ENCODE measurements at regions not wholly inside any gene's neighbourhood (a gene's known extent, or its start where the extent isn't known, plus 50 kb on each side); places are given as distances from the start of the nearest gene placed in this dataset.

- DNase-seq (ENCODE audit: low read depth): no peak
Measured at GRCh38 chr22:27624705-27625104, 176.9 kb downstream of the MN1 start.

GRCh38 chr22:27625769-27626674, 175.5 kb downstream of the MN1 start:
- DNase-seq (ENCODE audit: low read depth): no peak

- no peak for DNase-seq (ENCODE audit: low read depth)
Measured at GRCh38 chr22:27626675-27627443, 174.7 kb downstream of the MN1 start.

- no peak for DNase-seq (ENCODE audit: low read depth)
Measured at GRCh38 chr22:27627444-27627833, 174.1 kb downstream of the MN1 start.

- DNase-seq (ENCODE audit: low read depth): no peak
Measured at GRCh38 chr22:27627901-27628300, 173.7 kb downstream of the MN1 start.

- DNase-seq (ENCODE audit: low read depth): no peak
Measured at GRCh38 chr22:27628341-27628740, 173.2 kb downstream of the MN1 start.

- DNase-seq (ENCODE audit: low read depth): no peak
Measured at GRCh38 chr22:27628891-27629631, 172.5 kb downstream of the MN1 start.

- no peak for DNase-seq (ENCODE audit: low read depth)
Measured at GRCh38 chr22:27629908-27630673, 171.5 kb downstream of the MN1 start.

GRCh38 chr22:27630754-27631153, 170.8 kb downstream of the MN1 start:
- DNase-seq (ENCODE audit: low read depth): no peak

GRCh38 chr22:27631641-27632040, 169.9 kb downstream of the MN1 start:
- no peak for DNase-seq (ENCODE audit: low read depth)

- DNase-seq (ENCODE audit: low read depth): no peak
Measured at GRCh38 chr22:27632451-27633295, 168.9 kb downstream of the MN1 start.

- DNase-seq (ENCODE audit: low read depth): no peak
Measured at GRCh38 chr22:27633296-27633871, 168.2 kb downstream of the MN1 start.

GRCh38 chr22:27634043-27634740, 167.4 kb downstream of the MN1 start:
- DNase-seq (ENCODE audit: low read depth): no peak

GRCh38 chr22:27635435-27635834, 166.1 kb downstream of the MN1 start:
- DNase-seq (ENCODE audit: low read depth): no peak

GRCh38 chr22:27635852-27636251, 165.7 kb downstream of the MN1 start:
- DNase-seq (ENCODE audit: low read depth): no peak

- no peak for DNase-seq (ENCODE audit: low read depth)
Measured at GRCh38 chr22:27636716-27637508, 164.6 kb downstream of the MN1 start.

GRCh38 chr22:27637604-27638003, 164.0 kb downstream of the MN1 start:
- DNase-seq (ENCODE audit: low read depth): no peak

GRCh38 chr22:27638329-27639233, 163.0 kb downstream of the MN1 start:
- no peak for DNase-seq (ENCODE audit: low read depth)

Measured in CMK (cell line).